ENCODE measurements at regions not wholly inside any gene's neighbourhood (a gene's known extent, or its start where the extent isn't known, plus 50 kb on each side); places are given as distances from the start of the nearest gene placed in this dataset.

- TF ChIP-seq CTCF (IDR thresholded peaks at IDR 0.05) (no peak), POLR2A (IDR thresholded peaks at IDR 0.05) (no peak)
Observed at GRCh38 chr10:88086187-88086960, 222.9 kb downstream of the PTEN start.

All from Peyer's patch (tissue), 4 donors.